K562 (cell line): ENCODE measurements at regions not wholly inside any gene's neighbourhood (a gene's known extent, or its start where the extent isn't known, plus 50 kb on each side); places are given as distances from the start of the nearest gene placed in this dataset.

Experiments
- EP400 ChIP-seq: fragments of 450-650 bp; IDR thresholded peaks from 2 replicates; pipeline ENCODE4 v1.6.1; 2017; ENCODE audit warnings: antibody characterized with exemption, mild to moderate bottlenecking, moderate library complexity
- HDAC2 ChIP-seq: fragments of 450-650 bp; IDR thresholded peaks from 2 replicates; pipeline ENCODE4 v1.6.1; 2016; ENCODE audit warnings: mild to moderate bottlenecking
- NFYB ChIP-seq: IDR thresholded peaks from 2 replicates; pipeline ENCODE4 v1.6.1; 2011; ENCODE audit warnings: mild to moderate bottlenecking, moderate library complexity; ENCODE audit not compliant: insufficient read length; ENCODE audit errors: extremely low read depth
- NR4A1 ChIP-seq, 2 experiments: fragments of 250-450 bp in 1 of 2; fragments of 450-650 bp in 1 of 2; sonication (Bioruptor Pico) in 1 of 2; IDR thresholded peaks; 2 replicates each; pipeline versions ENCODE4 v1.4.0 to v1.6.1; 2016 to 2020; ENCODE audit warnings: mild to moderate bottlenecking in 2 of 2, missing compliant biosample characterization in 1 of 2, missing genetic modification characterization in 1 of 2, moderate library complexity in 1 of 2
- PCBP1 ChIP-seq: fragments of 200-400 bp; formaldehyde crosslinking; IDR thresholded peaks from 2 replicates; pipeline ENCODE4 v1.6.1; 2018; ENCODE audit warnings: mild to moderate bottlenecking, low read depth, low read length; ENCODE audit not compliant: poor library complexity, severe bottlenecking
- POLR3G ChIP-seq: IDR thresholded peaks from 2 replicates; pipeline ENCODE4 v1.6.1; 2011; ENCODE audit not compliant: insufficient read length, insufficient replicate concordance; ENCODE audit errors: extremely low read depth
- PPARD ChIP-seq: fragments of 250-450 bp; sonication (Bioruptor Pico); IDR thresholded peaks from 2 replicates; pipeline ENCODE4 v1.8.0; 2022; ENCODE audit warnings: inconsistent platforms, mild to moderate bottlenecking, moderate library complexity
- SRF ChIP-seq, 2 experiments: fragments of 250-450, 450-650 bp in 1 of 2; sonication (Bioruptor Pico) in 1 of 2; sonication (generic) in 1 of 2; formaldehyde crosslinking; IDR thresholded peaks; 2 replicates each; pipeline versions ENCODE4 v1.5.0 to v1.5.1; 2020 to 2022; ENCODE audit warnings: mild to moderate bottlenecking in 1 of 2, missing genetic modification reagents in 1 of 2
- ZC3H8 ChIP-seq: fragments of 450-650 bp; IDR thresholded peaks from 2 replicates; pipeline ENCODE4 v1.6.1; 2017
- ZNF174 ChIP-seq: fragments of 250-450 bp; sonication (Bioruptor Pico); IDR thresholded peaks from 2 replicates; pipeline ENCODE4 v1.4.0; 2020; ENCODE audit warnings: mild to moderate bottlenecking
- TF ChIP-seq, protein P1 (sequence below): fragments of 450-650 bp; formaldehyde crosslinking; IDR thresholded peaks from 2 replicates; pipeline ENCODE4 v1.4.0; 2022; ENCODE audit warnings: missing genetic modification characterization
- TF ChIP-seq, protein P2 (sequence below): fragments of 450-650 bp; formaldehyde crosslinking; IDR thresholded peaks from 2 replicates; pipeline ENCODE4 v1.4.0; 2020; ENCODE audit warnings: mild to moderate bottlenecking, moderate library complexity
- TF ChIP-seq, protein P3 (sequence below), 2 experiments: fragments of 450-650 bp in 1 of 2; sonication (generic) in 1 of 2; formaldehyde crosslinking in 1 of 2; IDR thresholded peaks; 2 replicates each; pipeline versions ENCODE4 v1.7.1 to v1.9.0; 2016 to 2022; ENCODE audit warnings: inconsistent platforms in 1 of 2, mild to moderate bottlenecking in 1 of 2, missing genetic modification reagents in 1 of 2
- TF ChIP-seq, protein P4 (sequence below): fragments of 250-450 bp; sonication (Bioruptor Pico); IDR thresholded peaks from 2 replicates; pipeline ENCODE4 v1.8.0; 2021; ENCODE audit warnings: moderate library complexity, mild to moderate bottlenecking, inconsistent platforms

DNA sequence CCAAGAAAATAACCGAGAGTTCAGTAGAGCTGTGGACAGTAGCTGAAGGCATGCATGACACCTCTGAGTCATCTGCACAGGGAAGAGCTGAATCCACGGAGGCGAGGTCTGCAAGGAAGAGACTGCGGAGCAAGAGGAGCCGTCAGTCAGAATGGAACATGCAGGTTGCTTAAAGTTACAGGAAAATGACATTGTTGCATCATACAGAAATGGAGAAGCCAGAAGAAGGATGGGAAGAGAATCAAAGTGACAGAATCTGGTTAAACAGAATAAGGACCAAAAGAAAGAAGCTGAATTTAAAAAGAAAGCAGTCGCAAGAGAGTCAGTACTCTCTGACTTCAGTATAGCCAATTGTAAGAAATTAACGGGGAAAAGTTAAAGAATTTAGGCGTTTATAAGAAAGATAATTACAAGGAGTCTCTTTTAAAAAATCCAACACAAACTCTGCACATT lies 533.8 kb downstream of the ADCYAP1 start (continued):
- TF ChIP-seq NR4A1 (CRISPR knock-in tag; IDR thresholded peaks at IDR 0.05) (no peak), NR4A1 (tag; IDR thresholded peaks at IDR 0.05) (no peak), EP400 (peak; percentile 53), NFYB (no peak), SRF (CRISPR knock-in tag; IDR thresholded peaks at IDR 0.05) (no peak), PPARD (no peak), ZNF174 (CRISPR knock-in tag) (no peak), HDAC2 (no peak), POLR3G (no peak), ZC3H8 (no peak), PCBP1 (no peak)
- TF ChIP-seq, protein P1, sequence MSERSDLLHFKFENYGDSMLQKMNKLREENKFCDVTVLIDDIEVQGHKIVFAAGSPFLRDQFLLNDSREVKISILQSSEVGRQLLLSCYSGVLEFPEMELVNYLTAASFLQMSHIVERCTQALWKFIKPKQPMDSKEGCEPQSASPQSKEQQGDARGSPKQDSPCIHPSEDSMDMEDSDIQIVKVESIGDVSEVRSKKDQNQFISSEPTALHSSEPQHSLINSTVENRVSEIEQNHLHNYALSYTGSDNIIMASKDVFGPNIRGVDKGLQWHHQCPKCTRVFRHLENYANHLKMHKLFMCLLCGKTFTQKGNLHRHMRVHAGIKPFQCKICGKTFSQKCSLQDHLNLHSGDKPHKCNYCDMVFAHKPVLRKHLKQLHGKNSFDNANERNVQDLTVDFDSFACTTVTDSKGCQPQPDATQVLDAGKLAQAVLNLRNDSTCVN: no peak
- TF ChIP-seq, protein P2, sequence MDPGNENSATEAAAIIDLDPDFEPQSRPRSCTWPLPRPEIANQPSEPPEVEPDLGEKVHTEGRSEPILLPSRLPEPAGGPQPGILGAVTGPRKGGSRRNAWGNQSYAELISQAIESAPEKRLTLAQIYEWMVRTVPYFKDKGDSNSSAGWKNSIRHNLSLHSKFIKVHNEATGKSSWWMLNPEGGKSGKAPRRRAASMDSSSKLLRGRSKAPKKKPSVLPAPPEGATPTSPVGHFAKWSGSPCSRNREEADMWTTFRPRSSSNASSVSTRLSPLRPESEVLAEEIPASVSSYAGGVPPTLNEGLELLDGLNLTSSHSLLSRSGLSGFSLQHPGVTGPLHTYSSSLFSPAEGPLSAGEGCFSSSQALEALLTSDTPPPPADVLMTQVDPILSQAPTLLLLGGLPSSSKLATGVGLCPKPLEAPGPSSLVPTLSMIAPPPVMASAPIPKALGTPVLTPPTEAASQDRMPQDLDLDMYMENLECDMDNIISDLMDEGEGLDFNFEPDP (CRISPR knock-in tag): no peak
- TF ChIP-seq, protein P3, sequence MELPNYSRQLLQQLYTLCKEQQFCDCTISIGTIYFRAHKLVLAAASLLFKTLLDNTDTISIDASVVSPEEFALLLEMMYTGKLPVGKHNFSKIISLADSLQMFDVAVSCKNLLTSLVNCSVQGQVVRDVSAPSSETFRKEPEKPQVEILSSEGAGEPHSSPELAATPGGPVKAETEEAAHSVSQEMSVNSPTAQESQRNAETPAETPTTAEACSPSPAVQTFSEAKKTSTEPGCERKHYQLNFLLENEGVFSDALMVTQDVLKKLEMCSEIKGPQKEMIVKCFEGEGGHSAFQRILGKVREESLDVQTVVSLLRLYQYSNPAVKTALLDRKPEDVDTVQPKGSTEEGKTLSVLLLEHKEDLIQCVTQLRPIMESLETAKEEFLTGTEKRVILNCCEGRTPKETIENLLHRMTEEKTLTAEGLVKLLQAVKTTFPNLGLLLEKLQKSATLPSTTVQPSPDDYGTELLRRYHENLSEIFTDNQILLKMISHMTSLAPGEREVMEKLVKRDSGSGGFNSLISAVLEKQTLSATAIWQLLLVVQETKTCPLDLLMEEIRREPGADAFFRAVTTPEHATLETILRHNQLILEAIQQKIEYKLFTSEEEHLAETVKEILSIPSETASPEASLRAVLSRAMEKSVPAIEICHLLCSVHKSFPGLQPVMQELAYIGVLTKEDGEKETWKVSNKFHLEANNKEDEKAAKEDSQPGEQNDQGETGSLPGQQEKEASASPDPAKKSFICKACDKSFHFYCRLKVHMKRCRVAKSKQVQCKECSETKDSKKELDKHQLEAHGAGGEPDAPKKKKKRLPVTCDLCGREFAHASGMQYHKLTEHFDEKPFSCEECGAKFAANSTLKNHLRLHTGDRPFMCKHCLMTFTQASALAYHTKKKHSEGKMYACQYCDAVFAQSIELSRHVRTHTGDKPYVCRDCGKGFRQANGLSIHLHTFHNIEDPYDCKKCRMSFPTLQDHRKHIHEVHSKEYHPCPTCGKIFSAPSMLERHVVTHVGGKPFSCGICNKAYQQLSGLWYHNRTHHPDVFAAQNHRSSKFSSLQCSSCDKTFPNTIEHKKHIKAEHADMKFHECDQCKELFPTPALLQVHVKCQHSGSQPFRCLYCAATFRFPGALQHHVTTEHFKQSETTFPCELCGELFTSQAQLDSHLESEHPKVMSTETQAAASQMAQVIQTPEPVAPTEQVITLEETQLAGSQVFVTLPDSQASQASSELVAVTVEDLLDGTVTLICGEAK (IDR thresholded peaks at IDR 0.05): peak; percentile 49; the same call in 1 of the 2 replicates
- TF ChIP-seq, protein P3 (CRISPR knock-in tag; IDR thresholded peaks at IDR 0.05): no peak
- TF ChIP-seq, protein P4, sequence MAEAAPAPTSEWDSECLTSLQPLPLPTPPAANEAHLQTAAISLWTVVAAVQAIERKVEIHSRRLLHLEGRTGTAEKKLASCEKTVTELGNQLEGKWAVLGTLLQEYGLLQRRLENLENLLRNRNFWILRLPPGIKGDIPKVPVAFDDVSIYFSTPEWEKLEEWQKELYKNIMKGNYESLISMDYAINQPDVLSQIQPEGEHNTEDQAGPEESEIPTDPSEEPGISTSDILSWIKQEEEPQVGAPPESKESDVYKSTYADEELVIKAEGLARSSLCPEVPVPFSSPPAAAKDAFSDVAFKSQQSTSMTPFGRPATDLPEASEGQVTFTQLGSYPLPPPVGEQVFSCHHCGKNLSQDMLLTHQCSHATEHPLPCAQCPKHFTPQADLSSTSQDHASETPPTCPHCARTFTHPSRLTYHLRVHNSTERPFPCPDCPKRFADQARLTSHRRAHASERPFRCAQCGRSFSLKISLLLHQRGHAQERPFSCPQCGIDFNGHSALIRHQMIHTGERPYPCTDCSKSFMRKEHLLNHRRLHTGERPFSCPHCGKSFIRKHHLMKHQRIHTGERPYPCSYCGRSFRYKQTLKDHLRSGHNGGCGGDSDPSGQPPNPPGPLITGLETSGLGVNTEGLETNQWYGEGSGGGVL (CRISPR knock-in tag): no peak
